ENCODE measurements at regions not wholly inside any gene's neighbourhood (a gene's known extent, or its start where the extent isn't known, plus 50 kb on each side); places are given as distances from the start of the nearest gene placed in this dataset.

GRCh38 chr3:64400706-64401105, 175.4 kb upstream of the PRICKLE2 start:
- Histone ChIP-seq H3K79me2 (ENCODE audit: control insufficient read depth, low read length) (no peaks in the 10 kb centered on the region), H3K9me2 (replicated peaks; ENCODE audit: control insufficient read depth, low read length) (no peaks in the 10 kb centered on the region), H3K27me3 (ENCODE audit: control insufficient read depth, low read length) (no peaks in the 10 kb centered on the region), H3K27ac (ENCODE audit: low read depth, low read length) (no peak overlapping the region), H3K9me3 (ENCODE audit: control insufficient read depth, insufficient read depth, low read length) (no peaks in the 10 kb centered on the region), H3F3A (ENCODE audit: control insufficient read depth, insufficient read depth) (no peaks in the 10 kb centered on the region), H4K20me1 (ENCODE audit: control insufficient read depth, insufficient read depth, low read depth, low read length) (no peaks in the 10 kb centered on the region), H3K4me1 (ENCODE audit: control insufficient read depth, low read length) (no peaks in the 10 kb centered on the region), H3K36me3 (ENCODE audit: control insufficient read depth, low read length) (no peaks in the 10 kb centered on the region), H3K4me2 (ENCODE audit: low read length) (no peak overlapping the region), H3K4me3 (ENCODE audit: low read length) (no peak overlapping the region)
- TF ChIP-seq EZH2phosphoT487 (IDR thresholded peaks at IDR 0.05; ENCODE audit: borderline replicate concordance, low read length) (no peak), CTCF (IDR thresholded peaks at IDR 0.05; ENCODE audit: low read depth, low read length, poor library complexity, severe bottlenecking) (no peak)

GRCh38 chr3:64399205-64399800, 174.0 kb upstream of the PRICKLE2 start:
- no peaks in the 10 kb centered on the region for H3K36me3 ChIP-seq (ENCODE audit: control insufficient read depth, low read length)
- no peaks in the 10 kb centered on the region for H3K9me3 ChIP-seq (ENCODE audit: control insufficient read depth, insufficient read depth, low read length)
- no peaks in the 10 kb centered on the region for H3K9me2 ChIP-seq (replicated peaks; ENCODE audit: control insufficient read depth, low read length)
- H4K20me1 ChIP-seq (ENCODE audit: control insufficient read depth, insufficient read depth, low read depth, low read length): no peaks in the 10 kb centered on the region
- H3F3A ChIP-seq (ENCODE audit: control insufficient read depth, insufficient read depth): no peaks in the 10 kb centered on the region
- TF ChIP-seq CTCF (IDR thresholded peaks at IDR 0.05; ENCODE audit: low read depth, low read length, poor library complexity, severe bottlenecking): peak; percentile 69
- no peak for TF ChIP-seq EZH2phosphoT487 (IDR thresholded peaks at IDR 0.05; ENCODE audit: borderline replicate concordance, low read length)
- no peaks in the 10 kb centered on the region for H3K4me1 ChIP-seq (ENCODE audit: control insufficient read depth, low read length)
- H3K4me3 ChIP-seq (ENCODE audit: low read length): no peak overlapping the region
- no peaks in the 10 kb centered on the region for H3K27me3 ChIP-seq (ENCODE audit: control insufficient read depth, low read length)
- no peaks in the 10 kb centered on the region for H3K79me2 ChIP-seq (ENCODE audit: control insufficient read depth, low read length)
- H3K27ac ChIP-seq (ENCODE audit: low read depth, low read length): no peak overlapping the region
- no peak overlapping the region for H3K4me2 ChIP-seq (ENCODE audit: low read length)

- H3K9me2 ChIP-seq (replicated peaks; ENCODE audit: control insufficient read depth, low read length): no peaks in the 10 kb centered on the region
- H3K9me3 ChIP-seq (ENCODE audit: control insufficient read depth, insufficient read depth, low read length): no peaks in the 10 kb centered on the region
- no peak overlapping the region for H3K27ac ChIP-seq (ENCODE audit: low read depth, low read length)
- H3F3A ChIP-seq (ENCODE audit: control insufficient read depth, insufficient read depth): no peaks in the 10 kb centered on the region
- no peaks in the 10 kb centered on the region for H4K20me1 ChIP-seq (ENCODE audit: control insufficient read depth, insufficient read depth, low read depth, low read length)
- TF ChIP-seq CTCF (IDR thresholded peaks at IDR 0.05; ENCODE audit: low read depth, low read length, poor library complexity, severe bottlenecking): no peak
- no peak for TF ChIP-seq EZH2phosphoT487 (IDR thresholded peaks at IDR 0.05; ENCODE audit: borderline replicate concordance, low read length)
- H3K79me2 ChIP-seq (ENCODE audit: control insufficient read depth, low read length): no peaks in the 10 kb centered on the region
- H3K4me1 ChIP-seq (ENCODE audit: control insufficient read depth, low read length): no peaks in the 10 kb centered on the region
- no peaks in the 10 kb centered on the region for H3K27me3 ChIP-seq (ENCODE audit: control insufficient read depth, low read length)
- no peak overlapping the region for H3K4me2 ChIP-seq (ENCODE audit: low read length)
- H3K36me3 ChIP-seq (ENCODE audit: control insufficient read depth, low read length): no peaks in the 10 kb centered on the region
- no peak overlapping the region for H3K4me3 ChIP-seq (ENCODE audit: low read length)
These were observed 173.2 kb upstream of the PRICKLE2 start for GRCh38 chr3:64398476-64398875.
